ENCODE measurements at regions not wholly inside any gene's neighbourhood (a gene's known extent, or its start where the extent isn't known, plus 50 kb on each side); places are given as distances from the start of the nearest gene placed in this dataset.

GRCh38 chrX:130990723-130991122, 67.4 kb upstream of the ARHGAP36 start:
- no peaks in the 10 kb centered on the region for H3K4me1 ChIP-seq
- no peak for DNase-seq
- WGBS, 2 donors: 92 to 93% methylated on average over 2 of the region's 2 CpGs
- H3K27me3 ChIP-seq: peaks cover 0 to 17% (median 0%) of the 10 kb centered on the region in 4 donors
- no peaks in the 10 kb centered on the region for H3K9me3 ChIP-seq
- H3K27ac ChIP-seq: no peak overlapping the region
- no peak for ATAC-seq
- no peaks in the 10 kb centered on the region for H3K36me3 ChIP-seq
- no peak for TF ChIP-seq CTCF (IDR thresholded peaks at IDR 0.05)
- intact Hi-C loops (cut with DNase I): no loop called here
- no peak overlapping the region for H3K4me3 ChIP-seq
- no peak for FAIRE-seq

- H3K4me3 ChIP-seq: no peak overlapping the region
- WGBS, 2 donors: 45 to 54% methylated on average over 8 of the region's 8 CpGs
- DNase-seq: peak in 1 of 6 donors; percentile 16
- H3K9me3 ChIP-seq: no peaks in the 10 kb centered on the region
- intact Hi-C loops (cut with DNase I): no loop called here
- ATAC-seq: peak in 1 of 4 donors; percentile 51
- no peaks in the 10 kb centered on the region for H3K4me1 ChIP-seq
- no peak for FAIRE-seq
- H3K36me3 ChIP-seq: no peaks in the 10 kb centered on the region
- H3K27ac ChIP-seq: no peak overlapping the region
- peak in 3 of 4 donors; percentile 10 to 41 (median 31) for TF ChIP-seq CTCF (IDR thresholded peaks at IDR 0.05)
- H3K27me3 ChIP-seq: peaks cover 0 to 9% (median 0%) of the 10 kb centered on the region in 4 donors
Observed at GRCh38 chrX:130994671-130995070, 63.5 kb upstream of the ARHGAP36 start.

- Histone ChIP-seq H3K36me3 (no peaks in the 10 kb centered on the region), H3K27ac (no peak overlapping the region), H3K27me3 (peaks cover 0 to 8% (median 0%) of the 10 kb centered on the region in 4 donors), H3K9me3 (no peaks in the 10 kb centered on the region), H3K4me1 (no peaks in the 10 kb centered on the region), H3K4me3 (no peak overlapping the region)
- intact Hi-C loops (cut with DNase I): no loop called here
- no peak for TF ChIP-seq CTCF (IDR thresholded peaks at IDR 0.05)
- DNase-seq (peak in 1 of 6 donors; percentile 19), ATAC-seq (peak in 1 of 4 donors; percentile 9), FAIRE-seq (no peak)
- WGBS, 2 donors: 46 to 71% methylated on average over 3 of the region's 3 CpGs
Observed at GRCh38 chrX:130995439-130995838, 62.7 kb upstream of the ARHGAP36 start.

- Histone ChIP-seq H3K4me3 (no peak overlapping the region), H3K27me3 (no peaks in the 10 kb centered on the region), H3K4me1 (no peaks in the 10 kb centered on the region), H3K9me3 (no peaks in the 10 kb centered on the region), H3K27ac (no peak overlapping the region), H3K36me3 (no peaks in the 10 kb centered on the region)
- ATAC-seq (no peak), DNase-seq (no peak), FAIRE-seq (no peak)
- WGBS, 2 donors: 44 to 68% methylated on average over 2 of the region's 2 CpGs
- TF ChIP-seq CTCF (IDR thresholded peaks at IDR 0.05): no peak
- intact Hi-C loops (cut with DNase I): no loop called here
Observed at GRCh38 chrX:130997314-130997713, 60.8 kb upstream of the ARHGAP36 start.

GRCh38 chrX:130999360-130999759, 58.8 kb upstream of the ARHGAP36 start:
- Histone ChIP-seq H3K36me3 (no peaks in the 10 kb centered on the region), H3K27me3 (peaks cover 0 to 3% (median 0%) of the 10 kb centered on the region in 4 donors), H3K27ac (no peak overlapping the region), H3K4me3 (no peak overlapping the region), H3K4me1 (no peaks in the 10 kb centered on the region), H3K9me3 (no peaks in the 10 kb centered on the region)
- WGBS, 2 donors: 50 to 58% methylated on average over 1 of the region's 1 CpG
- no peak for DNase-seq
- TF ChIP-seq CTCF (IDR thresholded peaks at IDR 0.05): no peak
- intact Hi-C loops (cut with DNase I): no loop called here
- no peak for ATAC-seq
- no peak for FAIRE-seq
